OCI-LY3 (cell line): ENCODE measurements at regions not wholly inside any gene's neighbourhood (a gene's known extent, or its start where the extent isn't known, plus 50 kb on each side); places are given as distances from the start of the nearest gene placed in this dataset.

Experiments used
- EZH2phosphoT487 ChIP-seq: fragments of 200-600 bp; shearing (Covaris generic); IDR thresholded peaks from 2 replicates; pipeline ENCODE4 v1.6.1; 2018; ENCODE audit warnings: antibody characterized with exemption, mixed run types, low read depth
- TF ChIP-seq, protein P1 (sequence below): fragments of 200-600, 300-600 bp; sonication (generic); IDR thresholded peaks from 2 replicates; pipeline ENCODE4 v1.5.1; 2014; ENCODE audit warnings: antibody characterized with exemption, low read length, low read depth

DNA sequence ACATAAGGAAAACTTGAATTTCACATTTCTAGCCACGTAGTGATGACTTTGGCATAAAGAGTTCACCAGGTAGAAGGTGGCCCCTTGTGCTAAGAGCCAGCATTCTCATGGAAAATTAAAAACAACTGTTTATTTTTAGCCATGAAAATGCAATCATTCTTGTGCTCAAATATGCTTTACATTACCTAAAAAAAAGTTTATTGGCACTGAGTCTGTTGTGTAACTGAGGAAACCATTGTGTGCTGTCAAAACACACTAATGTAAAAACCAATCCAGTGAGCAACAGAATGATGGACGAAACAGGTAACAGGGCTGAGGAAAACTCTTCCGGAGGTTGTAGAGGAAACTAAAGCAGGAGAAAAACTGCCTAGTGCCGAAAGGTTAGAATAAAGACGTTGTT lies 287.0 kb upstream of the TMC3 start:
- TF ChIP-seq, protein P1, sequence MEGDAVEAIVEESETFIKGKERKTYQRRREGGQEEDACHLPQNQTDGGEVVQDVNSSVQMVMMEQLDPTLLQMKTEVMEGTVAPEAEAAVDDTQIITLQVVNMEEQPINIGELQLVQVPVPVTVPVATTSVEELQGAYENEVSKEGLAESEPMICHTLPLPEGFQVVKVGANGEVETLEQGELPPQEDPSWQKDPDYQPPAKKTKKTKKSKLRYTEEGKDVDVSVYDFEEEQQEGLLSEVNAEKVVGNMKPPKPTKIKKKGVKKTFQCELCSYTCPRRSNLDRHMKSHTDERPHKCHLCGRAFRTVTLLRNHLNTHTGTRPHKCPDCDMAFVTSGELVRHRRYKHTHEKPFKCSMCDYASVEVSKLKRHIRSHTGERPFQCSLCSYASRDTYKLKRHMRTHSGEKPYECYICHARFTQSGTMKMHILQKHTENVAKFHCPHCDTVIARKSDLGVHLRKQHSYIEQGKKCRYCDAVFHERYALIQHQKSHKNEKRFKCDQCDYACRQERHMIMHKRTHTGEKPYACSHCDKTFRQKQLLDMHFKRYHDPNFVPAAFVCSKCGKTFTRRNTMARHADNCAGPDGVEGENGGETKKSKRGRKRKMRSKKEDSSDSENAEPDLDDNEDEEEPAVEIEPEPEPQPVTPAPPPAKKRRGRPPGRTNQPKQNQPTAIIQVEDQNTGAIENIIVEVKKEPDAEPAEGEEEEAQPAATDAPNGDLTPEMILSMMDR = no peak
- no peak for TF ChIP-seq EZH2phosphoT487
